Stimulated activated CD4-positive, alpha-beta T cell treated with anti-CD3 and anti-CD28 coated beads, TNF-alpha, amount 100 ng/mL, for 24 hours (primary cell): ENCODE measurements at regions not wholly inside any gene's neighbourhood (a gene's known extent, or its start where the extent isn't known, plus 50 kb on each side); places are given as distances from the start of the nearest gene placed in this dataset.

ENCODE experiments used
- DNase-seq, 3 experiments: peaks; one replicate each; pipeline ENCODE4 v3.0.0-alpha.2; 2020; ENCODE audit warnings: low read depth in 3 of 3

DNA sequence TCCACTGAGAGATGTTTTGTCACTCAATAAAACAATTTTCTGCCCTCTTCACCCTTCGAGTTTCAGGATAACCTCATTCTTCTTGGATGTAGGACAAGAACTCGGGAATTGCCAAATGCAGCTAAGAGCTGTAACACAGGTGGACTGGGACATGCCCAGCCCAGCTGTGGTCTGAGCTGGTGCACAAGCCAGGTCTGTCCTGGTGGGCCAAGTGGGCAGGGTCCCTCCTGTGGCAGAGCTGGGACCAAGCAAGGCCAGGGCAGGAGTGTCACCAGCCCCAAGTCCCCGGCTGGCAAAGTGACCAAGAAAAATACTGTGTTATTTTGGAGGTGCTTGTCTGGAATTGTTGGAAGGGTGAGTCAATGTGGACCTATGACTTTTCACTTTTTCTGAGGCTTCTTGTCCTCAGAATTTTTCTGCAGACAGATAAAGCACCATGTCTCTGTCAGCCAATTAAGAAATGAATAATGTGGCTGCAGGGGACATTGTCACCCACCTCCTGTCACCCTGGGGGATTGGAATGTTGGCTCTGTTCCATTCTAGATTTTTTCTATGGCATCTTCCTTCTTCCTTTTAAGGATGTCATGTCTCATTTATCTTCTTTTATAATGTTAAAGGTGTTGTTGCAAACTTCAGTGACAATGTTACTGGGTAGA, 645.2 kb upstream of the EPHA6 start:
- no peak for DNase-seq

DNA sequence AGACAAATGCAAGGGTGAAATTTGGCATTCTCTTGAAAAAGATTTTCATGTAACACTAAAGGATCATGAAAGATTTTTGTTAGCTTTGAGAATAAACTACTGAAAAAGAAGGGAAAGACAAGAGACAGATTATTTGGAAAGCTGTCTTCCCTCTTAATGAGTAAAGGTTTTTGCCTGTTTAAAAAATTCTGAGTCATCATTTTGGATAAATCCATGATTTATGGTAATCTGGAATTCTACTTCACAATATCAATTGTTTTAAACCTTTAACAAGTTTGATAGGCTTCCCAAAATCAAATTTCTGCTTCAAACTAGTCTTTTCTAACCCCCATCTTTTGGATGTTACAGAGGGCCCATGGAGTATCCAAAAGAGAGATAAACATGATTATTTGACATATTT, 641.5 kb upstream of the EPHA6 start:
- no peak for DNase-seq

DNA sequence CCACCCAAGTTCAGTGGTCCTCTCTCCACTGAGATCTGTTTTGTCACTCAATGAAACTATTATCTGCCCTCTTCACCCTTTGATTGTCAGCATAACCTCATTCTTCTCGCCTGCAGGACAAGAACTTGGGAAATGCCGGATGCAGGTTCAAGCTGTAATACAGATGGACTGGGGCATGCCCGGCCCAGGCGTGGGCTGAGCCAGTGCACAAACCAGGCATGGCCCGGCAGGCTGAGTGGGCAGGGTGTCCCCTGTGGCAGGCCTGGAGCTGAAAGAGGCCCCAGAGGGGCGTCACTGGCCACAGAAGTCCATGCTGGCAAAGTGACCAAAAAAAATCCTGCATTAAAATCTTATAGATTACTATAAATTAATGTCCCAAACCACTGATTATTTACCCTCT, 638.9 kb upstream of the EPHA6 start:
- no peak for DNase-seq

DNA sequence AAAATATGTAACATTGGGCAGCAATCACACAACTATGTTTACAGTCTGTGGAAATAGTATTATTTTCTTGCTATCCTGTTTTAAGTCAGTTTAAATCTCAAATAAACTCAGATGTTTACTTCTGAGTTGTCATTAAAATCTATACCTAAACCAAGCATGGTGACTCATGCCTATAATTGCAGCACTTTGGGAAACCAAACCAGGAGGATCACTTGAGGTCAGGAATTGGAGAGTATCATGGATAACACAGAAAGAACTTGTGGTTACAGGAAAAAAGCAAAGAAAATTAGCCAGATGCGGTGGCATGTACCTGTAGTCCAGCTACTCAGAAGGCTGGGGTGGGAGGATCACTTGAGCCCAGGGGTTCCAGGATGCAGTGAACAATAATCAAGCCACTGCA, 631.6 kb upstream of the EPHA6 start:
- no peak for DNase-seq

DNA sequence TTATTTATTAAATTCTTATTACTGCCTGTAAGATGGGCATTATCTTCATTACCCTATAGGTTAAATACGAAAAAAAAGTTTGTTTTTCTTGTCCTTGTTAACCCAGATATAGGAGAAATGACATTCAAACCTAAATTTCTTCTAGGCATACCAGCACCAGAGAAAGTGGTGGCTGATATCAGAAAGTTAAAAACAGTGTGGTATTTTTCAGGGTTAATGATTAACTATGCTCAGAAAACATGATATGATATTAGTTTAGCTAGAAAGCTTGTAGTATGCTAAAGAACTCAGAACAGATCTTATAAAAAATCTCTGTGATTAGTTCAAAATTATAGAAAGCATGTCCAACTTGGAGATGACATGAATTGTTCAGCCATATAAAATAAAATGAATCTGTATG, 630.5 kb upstream of the EPHA6 start:
- no peak for DNase-seq

DNA sequence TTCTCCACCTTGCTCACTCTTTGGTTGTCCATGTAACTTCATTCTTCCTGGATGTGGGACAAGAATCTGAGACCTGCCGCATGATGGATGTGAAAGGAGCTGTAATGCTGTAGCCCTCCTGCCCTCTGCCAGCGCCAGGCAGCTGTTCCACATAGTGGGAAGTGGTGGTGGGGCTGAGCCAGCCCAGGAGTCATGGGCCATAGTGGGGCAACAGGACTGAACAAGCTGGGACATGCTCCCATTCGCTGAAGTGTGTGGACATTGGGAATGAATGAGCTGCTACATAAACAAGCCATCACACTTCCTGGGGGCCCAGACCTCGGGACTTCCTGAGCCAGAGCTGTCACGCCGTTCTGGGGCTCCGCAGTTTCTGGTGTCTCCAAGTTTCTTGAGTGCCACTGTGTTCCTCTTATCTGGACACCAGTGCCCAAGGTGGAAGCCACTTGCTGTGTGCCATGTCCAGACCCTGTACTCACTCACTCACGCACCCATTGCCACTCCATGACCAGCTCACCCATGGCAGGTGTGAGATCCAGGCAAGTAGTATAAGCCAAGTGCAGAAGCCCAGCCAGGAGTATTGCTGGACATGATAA, 624.3 kb upstream of the EPHA6 start:
- no peak for DNase-seq

DNA sequence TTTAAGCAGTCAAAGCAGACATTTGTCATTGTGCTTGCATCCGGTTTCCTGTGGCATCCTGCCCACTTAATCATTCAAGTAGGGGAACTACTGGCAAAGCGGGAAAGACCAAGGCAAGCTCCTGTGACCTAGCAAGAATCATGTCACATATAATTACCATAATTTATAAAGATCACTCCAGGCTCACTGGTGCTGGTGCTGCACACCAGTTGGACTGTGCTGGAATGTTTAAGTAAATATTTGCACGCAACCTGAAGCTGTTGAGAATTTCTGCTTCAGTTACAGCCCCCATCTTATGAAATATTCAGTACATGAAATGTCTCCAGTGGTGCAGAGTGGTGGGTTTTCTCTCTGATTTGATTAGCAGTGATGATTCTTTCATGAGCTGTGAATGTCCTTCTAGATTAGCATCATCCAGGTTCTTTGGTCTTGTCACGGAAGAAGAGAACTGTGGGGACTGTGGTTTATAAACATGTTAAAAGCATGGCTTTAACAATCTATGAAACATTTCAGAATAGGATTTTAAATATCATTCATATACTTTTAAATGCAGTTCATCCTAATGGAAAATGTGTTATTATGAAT, 621.3 kb upstream of the EPHA6 start:
- no peak for DNase-seq

DNA sequence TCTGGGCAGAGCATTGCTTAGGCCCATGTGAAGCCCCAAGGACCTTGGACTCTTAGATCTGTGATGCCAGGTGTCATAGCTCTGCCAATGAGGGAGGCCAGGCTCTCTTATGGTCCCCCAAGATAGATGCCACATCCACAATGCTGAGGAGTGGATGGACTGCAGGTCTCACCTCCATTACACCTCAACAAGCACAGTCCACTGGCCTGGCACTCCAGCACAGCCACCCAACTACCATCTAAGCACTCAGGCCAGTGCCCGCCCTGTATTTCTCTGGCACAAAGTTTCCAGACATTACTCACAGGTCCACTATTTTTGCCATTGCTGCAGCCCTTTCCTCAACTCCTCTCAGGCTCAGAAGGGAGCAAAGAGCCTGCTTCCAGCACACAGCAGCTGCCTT, 613.5 kb upstream of the EPHA6 start:
- DNase-seq = no peak

DNA sequence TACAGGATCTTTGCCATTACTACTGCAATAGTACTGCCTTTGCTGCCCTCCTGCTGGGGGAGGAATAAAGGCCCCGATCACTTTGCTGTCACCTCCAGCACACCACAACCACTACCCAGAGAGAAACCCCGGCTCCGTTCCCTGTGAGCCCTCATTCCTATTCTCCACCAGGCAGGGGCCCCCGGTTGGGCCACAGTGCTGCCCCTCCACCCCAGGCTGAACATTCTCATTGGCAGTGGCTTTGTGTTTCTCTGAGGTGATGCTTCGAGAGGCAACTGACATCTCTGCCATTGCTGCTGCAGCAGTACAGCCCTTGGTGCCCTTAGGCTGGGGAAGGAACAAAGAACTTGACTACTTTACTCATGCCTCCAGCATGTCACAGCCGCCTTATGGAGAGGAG, 612.9 kb upstream of the EPHA6 start:
- no peak for DNase-seq

DNA sequence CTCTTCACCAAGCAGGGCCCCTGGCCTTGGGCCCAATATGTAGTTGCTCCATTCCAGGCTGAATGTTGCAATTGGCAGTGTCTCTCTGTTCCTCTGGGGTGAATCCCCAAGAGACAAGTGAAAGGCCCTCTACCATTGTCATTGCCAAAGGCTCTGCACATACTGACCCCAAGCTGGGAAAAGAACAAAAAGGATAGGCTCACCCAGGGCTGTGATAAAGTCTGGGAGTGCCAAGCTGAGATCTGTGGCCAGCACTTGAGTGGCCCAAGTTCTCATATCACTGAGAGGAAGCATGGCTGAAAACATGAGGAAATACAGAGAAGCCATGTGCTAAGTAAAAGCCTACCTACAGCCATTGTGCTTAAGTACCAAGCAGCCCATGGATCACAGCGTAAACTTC, 612.2 kb upstream of the EPHA6 start:
- no peak for DNase-seq

DNA sequence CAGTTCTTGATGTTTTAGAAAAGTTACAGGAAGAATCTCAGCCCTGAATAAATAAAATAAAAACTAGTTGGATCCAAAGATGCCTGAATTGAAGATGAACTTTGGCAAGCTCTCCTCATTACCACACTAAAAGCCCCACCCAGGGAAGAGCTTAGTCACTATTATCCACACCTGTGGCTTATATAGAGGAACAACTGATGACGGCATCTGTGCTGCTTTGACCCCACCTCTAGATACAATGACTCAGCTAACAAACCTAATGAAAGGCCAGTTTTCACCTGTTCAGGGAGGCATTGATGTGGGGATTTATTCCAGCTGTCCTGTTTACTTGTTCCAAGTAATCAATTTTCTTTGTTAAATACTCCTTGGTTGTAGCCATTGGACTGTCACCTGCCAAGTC, 604.7 kb upstream of the EPHA6 start:
- DNase-seq = no peak

DNA sequence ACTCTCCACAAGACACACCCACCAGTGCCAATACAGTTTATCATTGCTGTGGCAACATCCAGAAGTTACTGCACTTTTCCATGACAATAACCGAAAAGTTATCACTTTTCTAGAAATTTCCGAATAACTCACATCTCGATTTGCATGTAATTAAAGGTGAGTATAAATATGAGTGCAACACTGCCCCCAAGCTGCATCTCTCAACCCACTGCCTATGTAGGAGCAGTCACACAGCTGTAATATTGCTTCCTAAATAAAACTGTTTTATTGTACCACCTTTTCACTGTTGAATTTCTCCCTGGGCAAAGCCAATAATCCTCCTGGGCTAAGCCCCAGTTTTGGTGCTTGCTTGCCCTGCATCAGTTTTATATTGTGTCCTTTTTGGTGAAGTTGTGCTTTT, 601.0 kb upstream of the EPHA6 start:
- DNase-seq = no peak

DNA sequence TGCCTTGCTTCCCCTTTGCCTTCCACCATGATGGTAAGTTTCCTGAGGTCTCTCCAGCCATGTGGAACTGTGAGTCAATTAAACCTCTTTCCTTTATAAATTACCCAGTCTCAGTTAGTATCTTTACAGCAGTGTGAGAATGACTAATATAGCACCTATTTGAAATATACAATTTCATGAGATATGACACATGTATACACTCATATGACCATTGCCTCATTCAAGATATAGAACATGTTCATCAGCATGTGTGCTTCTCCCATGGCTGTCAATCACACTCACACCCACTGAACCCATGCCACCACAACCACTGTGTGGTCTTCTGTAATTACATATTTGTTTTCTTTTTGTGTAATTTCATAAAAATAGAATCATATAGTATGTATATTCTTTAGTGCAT, 599.5 kb upstream of the EPHA6 start:
- DNase-seq = no peak

DNA sequence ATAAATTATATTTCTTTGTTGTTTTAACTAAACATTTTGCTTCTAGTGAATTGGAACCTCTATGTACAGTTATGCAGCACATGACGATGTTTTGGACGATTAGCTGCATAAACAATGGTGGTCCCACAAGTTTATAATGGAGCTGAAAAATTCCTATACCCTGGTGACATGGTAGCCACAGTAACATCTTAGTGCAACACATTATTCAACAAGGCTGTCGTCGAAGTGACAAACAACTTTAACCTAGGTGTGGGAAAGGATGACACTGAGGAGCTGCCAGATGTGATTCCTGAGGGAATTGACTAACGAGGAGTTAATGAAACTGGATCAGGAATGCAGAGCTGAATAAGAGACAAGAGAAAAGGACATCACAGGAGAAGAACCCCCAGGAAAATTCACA, 588.9 kb upstream of the EPHA6 start:
- no peak for DNase-seq

DNA sequence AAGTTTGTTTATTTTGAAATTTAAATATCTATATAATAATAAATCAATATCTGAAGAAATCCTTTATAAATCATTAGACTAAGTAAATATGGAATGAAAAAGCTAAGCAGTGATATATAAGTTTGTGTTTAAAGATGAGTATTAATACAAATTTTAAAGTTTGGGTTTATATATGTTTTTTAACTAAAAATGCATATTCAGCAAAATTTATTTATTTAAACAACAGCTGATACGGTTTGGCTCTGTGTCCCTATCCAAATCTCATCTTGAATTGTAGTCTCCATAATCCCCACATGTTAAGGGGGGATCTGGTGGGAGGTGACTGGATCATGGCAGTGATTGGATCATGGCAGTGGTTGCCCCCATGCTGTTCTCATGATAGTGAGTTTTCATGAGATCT, 580.7 kb upstream of the EPHA6 start:
- DNase-seq = no peak

DNA sequence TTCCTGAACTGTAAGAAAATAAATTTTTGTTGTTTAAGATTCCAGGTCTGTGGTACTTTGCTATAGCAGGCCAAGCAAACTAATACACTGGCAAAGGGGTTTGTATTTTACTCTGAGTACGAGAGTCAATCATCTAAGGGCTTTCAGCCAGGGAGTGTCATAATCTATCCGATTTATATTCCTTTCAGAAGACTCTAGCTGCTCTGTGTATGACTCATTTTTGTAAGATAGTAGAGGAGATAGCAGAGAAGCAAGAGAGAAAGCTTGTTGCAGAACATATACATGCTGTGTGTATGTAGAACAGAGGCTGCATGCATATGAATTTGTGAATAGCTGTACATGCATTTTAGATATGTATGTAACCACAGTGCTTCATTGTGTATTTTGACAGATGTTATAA, 577.9 kb upstream of the EPHA6 start:
- no peak for DNase-seq

DNA sequence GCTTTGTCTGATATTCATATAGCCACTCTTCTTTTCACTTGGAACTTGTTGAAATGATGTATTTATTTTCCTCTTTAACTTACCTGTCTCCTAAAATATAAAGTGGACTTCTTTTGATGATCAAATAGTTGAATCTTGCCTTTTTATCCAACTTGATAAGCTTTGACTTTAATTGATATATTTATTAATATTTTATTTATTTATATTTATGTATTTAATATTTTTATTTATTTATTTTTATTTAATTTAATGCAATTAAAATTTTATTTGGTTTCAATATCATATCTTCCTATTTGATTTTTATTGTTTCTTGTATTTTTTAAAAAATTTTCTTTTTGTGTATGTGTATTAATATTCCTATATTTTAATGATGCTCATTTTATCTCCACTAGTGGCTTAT, 555.1 kb upstream of the EPHA6 start:
- no peak for DNase-seq

DNA sequence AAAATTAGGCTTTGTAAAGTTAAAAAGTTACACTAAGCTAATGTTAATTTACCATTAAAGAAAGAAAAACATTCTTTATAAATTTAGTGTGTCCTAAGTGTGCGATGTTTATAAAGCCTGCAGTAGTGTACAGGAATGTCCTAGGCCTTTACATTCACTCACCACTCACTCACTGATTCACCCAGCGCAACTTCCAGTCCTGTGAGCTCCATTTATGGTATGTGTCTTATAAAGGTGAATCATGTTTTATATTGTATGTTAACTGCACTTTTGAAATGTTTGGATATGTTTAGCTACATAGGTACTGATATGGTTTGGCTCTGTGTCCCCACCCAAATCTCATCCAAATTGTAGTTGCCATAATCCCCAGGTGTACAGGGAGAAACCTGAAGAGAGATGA, 549.7 kb upstream of the EPHA6 start:
- DNase-seq = no peak

DNA sequence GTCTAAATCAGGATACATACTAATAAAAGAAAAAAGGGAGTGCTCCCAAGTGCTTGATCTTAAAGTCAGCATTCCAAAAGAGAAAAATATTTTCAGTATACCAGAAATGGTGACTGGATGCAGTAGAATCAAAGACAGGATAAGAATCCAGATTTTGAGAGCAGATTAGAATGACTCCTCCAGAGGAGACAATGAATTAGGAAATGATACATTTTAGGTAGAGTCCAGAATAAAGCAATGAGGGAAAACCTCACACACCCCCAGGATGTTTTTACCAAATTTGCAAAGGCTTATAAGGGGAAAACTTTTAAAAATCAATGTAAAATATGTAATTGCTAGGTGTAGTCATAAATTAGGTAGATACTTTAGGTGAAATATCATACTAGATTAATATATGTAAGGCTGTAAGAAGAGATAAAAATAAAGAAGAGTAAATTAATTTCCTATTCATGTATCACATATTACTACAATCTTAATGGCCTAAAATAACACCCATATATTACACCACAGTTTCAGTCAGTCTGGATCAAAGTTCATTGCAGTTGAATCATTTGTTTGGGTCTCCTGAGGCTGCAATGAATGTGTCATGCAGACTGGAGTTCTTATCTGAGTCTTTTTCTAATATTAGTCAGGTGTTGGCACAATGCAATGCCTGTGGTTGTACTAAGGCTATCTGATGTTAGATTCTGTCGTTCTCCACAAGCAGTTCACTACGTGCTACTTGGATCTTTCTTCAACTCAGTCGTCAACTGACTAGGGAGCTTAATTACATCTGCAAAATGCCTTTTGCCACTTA, 547.8 kb upstream of the EPHA6 start:
- no peak for DNase-seq

DNA sequence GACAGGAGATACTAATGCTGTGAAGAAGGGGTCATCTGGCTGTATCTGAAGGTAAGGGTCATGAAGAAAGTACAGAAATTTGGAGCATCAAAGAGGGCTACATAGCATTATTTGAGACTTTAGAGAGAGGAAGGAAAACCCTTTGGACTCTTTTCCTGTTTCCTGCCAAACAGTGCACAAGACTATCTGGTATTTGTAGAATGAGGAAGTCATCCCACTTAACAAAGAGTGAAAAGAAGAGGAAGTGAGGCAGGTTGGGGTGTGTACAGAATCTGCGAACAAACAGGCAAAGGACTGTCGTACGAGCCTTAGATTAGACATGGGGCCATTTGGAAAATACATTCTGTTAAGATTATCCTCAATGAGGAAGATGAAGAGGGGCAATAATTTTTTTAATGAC, 546.8 kb upstream of the EPHA6 start:
- no peak for DNase-seq

DNA sequence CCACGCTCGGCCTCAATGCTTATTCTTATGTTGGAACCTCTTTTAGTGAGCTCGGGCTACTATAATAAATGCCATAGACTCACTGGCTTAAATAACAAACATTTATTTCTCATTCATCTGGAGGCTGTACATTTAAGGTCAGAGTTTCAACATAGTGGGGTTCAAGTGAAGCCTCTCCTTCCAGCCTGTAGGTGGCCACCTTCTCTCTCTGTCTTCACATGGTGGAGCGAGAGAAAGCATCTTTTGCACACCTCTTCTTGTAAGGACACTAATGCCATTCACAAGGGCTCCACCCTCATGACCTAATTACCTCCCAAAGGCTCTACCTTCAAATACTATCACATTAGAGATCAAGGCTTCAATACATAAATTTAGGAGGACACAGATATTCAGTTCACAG, 520.3 kb upstream of the EPHA6 start:
- no peak for DNase-seq

DNA sequence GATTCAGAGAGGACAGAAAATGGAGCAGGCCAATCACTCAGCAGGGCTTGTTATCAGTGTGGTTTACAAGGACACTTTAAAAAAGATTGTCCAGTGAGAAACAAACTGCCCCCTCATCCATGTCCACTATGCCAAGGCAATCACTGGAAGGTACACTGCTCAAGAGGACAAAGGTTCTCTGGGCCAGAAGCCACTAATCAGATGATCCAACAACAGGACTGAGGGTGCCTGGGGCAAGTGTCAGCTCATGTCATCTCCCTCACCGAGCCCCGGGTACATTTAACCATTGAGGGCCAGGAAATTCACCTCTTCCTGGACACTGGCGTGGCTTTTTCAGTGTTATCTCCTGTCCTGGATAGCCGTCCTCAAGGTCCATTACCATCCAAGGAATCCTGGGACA, 513.7 kb upstream of the EPHA6 start:
- no peak for DNase-seq

DNA sequence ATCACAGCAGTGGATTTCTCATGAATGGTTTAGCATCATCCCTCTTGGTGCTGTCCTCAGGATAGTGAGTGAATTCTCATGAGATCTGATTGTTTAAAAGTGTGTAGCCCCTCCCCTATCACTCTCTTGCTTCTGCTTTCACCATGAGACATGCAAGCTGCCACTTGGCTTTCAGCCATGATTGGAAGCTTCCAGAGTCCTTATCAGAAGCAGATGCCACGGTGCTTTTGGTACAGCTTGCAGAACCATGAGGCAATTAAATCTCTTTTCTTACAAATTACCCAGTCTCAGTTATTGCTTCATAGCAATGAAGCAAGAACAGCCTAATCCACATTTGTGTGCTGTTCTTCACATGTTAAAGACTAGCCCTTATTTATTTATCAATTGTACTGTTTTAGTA, 495.2 kb upstream of the EPHA6 start:
- no peak for DNase-seq
